ENCODE measurements at regions not wholly inside any gene's neighbourhood (a gene's known extent, or its start where the extent isn't known, plus 50 kb on each side); places are given as distances from the start of the nearest gene placed in this dataset.

GRCh38 chr5:53243403-53243802, 133.8 kb upstream of the MOCS2 start:
- TF ChIP-seq POLR2AphosphoS5 (IDR thresholded peaks at IDR 0.05; ENCODE audit: low read depth, low read length) (no peak), POLR2A (IDR thresholded peaks at IDR 0.05; ENCODE audit: low read depth, low read length) (no peak)
